Transverse colon (tissue), 4 donors: ENCODE measurements at regions not wholly inside any gene's neighbourhood (a gene's known extent, or its start where the extent isn't known, plus 50 kb on each side); places are given as distances from the start of the nearest gene placed in this dataset.

Experiments used
- CTCF ChIP-seq, 5 experiments: fragments of 200-600 bp in 3 of 5; fragments of 450-650 bp in 2 of 5; sonication (generic) in 3 of 5; IDR thresholded peaks; 1 replicate in 2 of 5; 2 replicates in 3 of 5; pipeline ENCODE4 v1.5.1; 2016 to 2017; ENCODE audit warnings: antibody characterized with exemption in 5 of 5, inconsistent platforms in 3 of 5, mild to moderate bottlenecking in 2 of 5, moderate library complexity in 1 of 5
- EP300 ChIP-seq: sonication (generic); formaldehyde crosslinking; IDR thresholded peaks from one replicate; pipeline ENCODE4 v1.6.1; 2017; ENCODE audit warnings: antibody characterized with exemption, low read depth
- POLR2A ChIP-seq: fragments of 450-650 bp; IDR thresholded peaks from one replicate; pipeline ENCODE4 v1.6.1; 2016; ENCODE audit warnings: antibody characterized with exemption, mild to moderate bottlenecking, moderate library complexity
- POLR2AphosphoS5 ChIP-seq, 3 donors: sonication (generic); formaldehyde crosslinking; IDR thresholded peaks; one replicate each; pipeline ENCODE4 v1.6.1; 2016; ENCODE audit warnings: antibody characterized with exemption in 3 of 3

GRCh38 chr11:29405305-29405704 is 611.5 kb downstream of the KCNA4 start:
- TF ChIP-seq POLR2A (no peak), CTCF (IDR thresholded peaks at IDR 0.05) (no peak), POLR2AphosphoS5 (IDR thresholded peaks at IDR 0.05) (no peak), EP300 (no peak)
